ENCODE measurements at regions not wholly inside any gene's neighbourhood (a gene's known extent, or its start where the extent isn't known, plus 50 kb on each side); places are given as distances from the start of the nearest gene placed in this dataset.

DNA sequence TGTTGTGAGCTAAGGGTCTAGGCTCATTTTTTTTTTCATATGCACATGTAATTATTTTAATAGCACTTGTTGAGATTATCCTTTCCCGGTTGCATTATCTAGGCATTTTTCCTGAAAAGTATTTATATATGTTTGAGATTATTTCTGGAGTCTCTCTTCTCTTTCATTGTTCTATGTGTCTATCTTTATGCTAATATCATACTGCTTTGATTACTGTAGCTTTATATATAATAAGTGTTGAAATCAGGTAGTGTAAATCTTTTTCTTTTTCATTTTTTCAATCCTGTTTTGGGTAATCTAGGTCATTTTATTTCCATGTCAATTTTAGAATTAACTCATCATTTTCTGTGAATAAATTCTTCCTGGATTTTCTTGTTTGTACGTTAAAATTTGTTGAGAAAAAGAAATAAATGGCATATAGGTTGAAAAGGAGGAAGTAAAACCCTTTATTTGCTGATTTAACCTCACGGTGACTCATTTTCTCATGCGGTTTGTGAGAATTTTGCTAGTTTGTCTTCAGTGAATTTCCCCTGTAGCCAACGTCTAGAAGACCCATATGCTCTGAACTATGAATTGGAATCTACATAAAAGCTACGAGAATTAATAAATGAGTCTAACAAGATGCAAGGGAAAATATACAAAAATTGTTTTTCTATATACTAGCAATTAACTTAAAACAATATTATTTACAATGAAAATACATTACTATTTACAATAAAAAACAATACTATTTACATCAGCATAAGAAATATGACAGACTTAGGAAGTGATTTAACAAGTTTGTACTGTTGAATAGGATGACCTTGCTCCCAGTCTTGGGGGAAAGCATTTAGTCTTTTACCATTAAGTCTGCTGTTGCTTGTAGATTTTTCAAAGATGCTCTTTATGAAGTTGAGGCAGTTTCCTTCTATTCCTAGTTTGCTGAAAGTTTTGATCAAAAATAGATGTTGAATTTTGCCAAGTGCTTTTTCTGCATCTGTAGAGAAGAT, 105.0 kb downstream of the SNAPC1 start:
- Histone ChIP-seq H3K4me1 (no peaks in the 10 kb centered on the region), H3K27ac (no peak overlapping the region), H3K9me3 (no peaks in the 10 kb centered on the region), H3K4me3 (no peak overlapping the region), H3K36me3 (no peaks in the 10 kb centered on the region), H3K27me3 (no peaks in the 10 kb centered on the region)
- DNase-seq (ENCODE audit: low spot score), result no peak
- TF ChIP-seq, protein P1, sequence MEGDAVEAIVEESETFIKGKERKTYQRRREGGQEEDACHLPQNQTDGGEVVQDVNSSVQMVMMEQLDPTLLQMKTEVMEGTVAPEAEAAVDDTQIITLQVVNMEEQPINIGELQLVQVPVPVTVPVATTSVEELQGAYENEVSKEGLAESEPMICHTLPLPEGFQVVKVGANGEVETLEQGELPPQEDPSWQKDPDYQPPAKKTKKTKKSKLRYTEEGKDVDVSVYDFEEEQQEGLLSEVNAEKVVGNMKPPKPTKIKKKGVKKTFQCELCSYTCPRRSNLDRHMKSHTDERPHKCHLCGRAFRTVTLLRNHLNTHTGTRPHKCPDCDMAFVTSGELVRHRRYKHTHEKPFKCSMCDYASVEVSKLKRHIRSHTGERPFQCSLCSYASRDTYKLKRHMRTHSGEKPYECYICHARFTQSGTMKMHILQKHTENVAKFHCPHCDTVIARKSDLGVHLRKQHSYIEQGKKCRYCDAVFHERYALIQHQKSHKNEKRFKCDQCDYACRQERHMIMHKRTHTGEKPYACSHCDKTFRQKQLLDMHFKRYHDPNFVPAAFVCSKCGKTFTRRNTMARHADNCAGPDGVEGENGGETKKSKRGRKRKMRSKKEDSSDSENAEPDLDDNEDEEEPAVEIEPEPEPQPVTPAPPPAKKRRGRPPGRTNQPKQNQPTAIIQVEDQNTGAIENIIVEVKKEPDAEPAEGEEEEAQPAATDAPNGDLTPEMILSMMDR (IDR thresholded peaks at IDR 0.05), result no peak

DNA sequence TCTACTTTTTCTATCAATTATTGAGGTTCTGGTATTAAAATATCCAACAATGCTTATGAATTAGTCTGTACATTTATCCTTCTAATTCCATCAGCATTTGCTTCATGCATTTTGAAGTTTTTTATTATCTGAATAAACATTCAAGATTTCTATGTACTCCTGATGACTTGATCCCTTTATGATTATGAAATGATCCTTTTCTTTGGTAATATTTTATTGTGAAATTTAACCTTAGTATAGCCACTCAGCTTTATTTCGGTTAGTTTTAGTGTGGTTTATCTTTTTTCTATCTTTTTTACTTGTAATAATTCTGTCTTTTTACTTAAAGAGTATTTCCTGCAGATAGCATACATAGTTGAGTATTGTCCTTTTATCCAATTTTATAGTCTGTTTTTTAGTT, 106.6 kb downstream of the SNAPC1 start:
- Histone ChIP-seq H3K27me3 (no peaks in the 10 kb centered on the region), H3K9me3 (no peaks in the 10 kb centered on the region), H3K4me1 (no peaks in the 10 kb centered on the region), H3K36me3 (no peaks in the 10 kb centered on the region), H3K27ac (no peak overlapping the region), H3K4me3 (no peak overlapping the region)
- TF ChIP-seq, protein P1 (IDR thresholded peaks at IDR 0.05), result no peak
- no peak for DNase-seq (ENCODE audit: low spot score)

DNA sequence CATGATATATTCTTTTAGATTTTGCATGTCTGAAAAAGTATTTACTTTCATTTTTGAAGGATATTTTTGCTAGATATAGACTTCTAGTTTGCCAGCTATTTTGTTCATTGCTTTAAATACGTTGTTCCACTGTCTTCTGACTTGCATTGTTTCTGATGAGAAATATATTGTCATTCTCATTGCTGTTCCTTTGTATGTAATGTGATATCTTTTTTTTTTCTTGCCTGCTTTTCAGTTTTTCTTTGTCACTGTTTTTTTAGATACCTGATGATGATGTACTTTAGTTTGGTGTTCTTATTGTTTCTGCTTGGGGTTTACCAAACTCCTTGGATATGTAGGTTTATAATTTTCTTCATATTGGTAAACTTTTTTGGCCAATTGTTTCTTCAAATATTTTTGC, 107.9 kb downstream of the SNAPC1 start:
- H3K27ac ChIP-seq, result no peak overlapping the region
- H3K36me3 ChIP-seq, result no peaks in the 10 kb centered on the region
- TF ChIP-seq, protein P1 (IDR thresholded peaks at IDR 0.05), result no peak
- no peaks in the 10 kb centered on the region for H3K27me3 ChIP-seq
- no peak for DNase-seq (ENCODE audit: low spot score)
- H3K9me3 ChIP-seq, result no peaks in the 10 kb centered on the region
- H3K4me3 ChIP-seq, result no peak overlapping the region
- no peaks in the 10 kb centered on the region for H3K4me1 ChIP-seq

DNA sequence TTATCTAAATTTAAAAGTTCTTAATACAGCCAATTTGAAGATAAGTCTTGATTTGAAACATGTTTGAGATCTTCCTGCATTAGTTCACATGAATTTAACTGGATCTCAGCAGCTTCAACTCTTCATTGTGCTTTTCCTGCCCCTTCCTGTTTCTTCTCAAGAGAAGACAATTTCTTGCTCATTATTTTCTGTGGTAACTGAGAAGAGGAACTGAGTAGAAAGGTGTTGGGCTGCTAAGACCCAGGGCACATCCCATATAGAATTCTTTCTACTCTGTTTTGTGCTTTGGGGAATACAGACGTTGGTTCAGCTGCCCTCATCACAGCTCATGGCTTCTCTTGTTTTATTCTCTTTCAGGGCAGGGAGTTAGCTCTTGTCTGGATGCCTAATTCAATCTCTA, 110.2 kb downstream of the SNAPC1 start:
- peaks cover 0 to 8% of the 10 kb centered on the region in 2 donors for H3K4me1 ChIP-seq
- no peaks in the 10 kb centered on the region for H3K27me3 ChIP-seq
- TF ChIP-seq, protein P1 (IDR thresholded peaks at IDR 0.05), result no peak
- no peaks in the 10 kb centered on the region for H3K9me3 ChIP-seq
- no peaks in the 10 kb centered on the region for H3K36me3 ChIP-seq
- no peak for DNase-seq (ENCODE audit: low spot score)
- H3K4me3 ChIP-seq, result no peak overlapping the region
- H3K27ac ChIP-seq, result no peak overlapping the region

DNA sequence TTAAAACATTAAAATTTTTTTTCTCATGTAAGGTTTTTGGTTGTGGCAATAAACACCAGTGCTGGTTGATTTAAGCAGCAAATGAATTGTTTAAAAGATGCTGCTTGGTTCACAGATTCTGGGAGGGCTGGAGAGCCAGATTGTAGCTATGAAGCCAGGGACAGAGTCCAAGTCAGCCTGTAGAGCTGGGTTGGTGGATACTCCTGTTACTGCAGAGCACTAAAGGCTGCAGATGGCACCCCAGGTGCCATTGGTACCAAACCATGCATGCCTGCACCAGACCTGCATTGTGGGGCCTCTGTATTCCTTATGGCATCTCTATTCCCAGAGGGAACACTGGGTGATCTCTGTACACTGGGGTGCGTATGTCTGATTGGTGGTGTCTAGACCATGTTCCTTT, 113.3 kb downstream of the SNAPC1 start:
- TF ChIP-seq, protein P1 (IDR thresholded peaks at IDR 0.05), result no peak
- H3K36me3 ChIP-seq, result no peaks in the 10 kb centered on the region
- H3K9me3 ChIP-seq, result no peaks in the 10 kb centered on the region
- no peak overlapping the region for H3K27ac ChIP-seq
- no peak for DNase-seq (ENCODE audit: low spot score)
- peaks cover 0 to 16% of the 10 kb centered on the region in 2 donors for H3K4me1 ChIP-seq
- H3K4me3 ChIP-seq, result no peak overlapping the region
- no peaks in the 10 kb centered on the region for H3K27me3 ChIP-seq
